ENCODE measurements at regions not wholly inside any gene's neighbourhood (a gene's known extent, or its start where the extent isn't known, plus 50 kb on each side); places are given as distances from the start of the nearest gene placed in this dataset.

GRCh38 chr11:31987118-31988005 lies 103.5 kb upstream of the RCN1 start:
- TF ChIP-seq CTCF (conservative IDR thresholded peaks at IDR 0.05 in 1 of 2, IDR thresholded peaks at IDR 0.05 in 1 of 2; ENCODE audit: low read depth in 1 of 2, low read length in 2 of 2) = no peak
- TF ChIP-seq EZH2 (IDR thresholded peaks at IDR 0.05; ENCODE audit: low read length, missing control alignments) = peak; percentile 66
